ENCODE measurements at regions not wholly inside any gene's neighbourhood (a gene's known extent, or its start where the extent isn't known, plus 50 kb on each side); places are given as distances from the start of the nearest gene placed in this dataset.

DNA sequence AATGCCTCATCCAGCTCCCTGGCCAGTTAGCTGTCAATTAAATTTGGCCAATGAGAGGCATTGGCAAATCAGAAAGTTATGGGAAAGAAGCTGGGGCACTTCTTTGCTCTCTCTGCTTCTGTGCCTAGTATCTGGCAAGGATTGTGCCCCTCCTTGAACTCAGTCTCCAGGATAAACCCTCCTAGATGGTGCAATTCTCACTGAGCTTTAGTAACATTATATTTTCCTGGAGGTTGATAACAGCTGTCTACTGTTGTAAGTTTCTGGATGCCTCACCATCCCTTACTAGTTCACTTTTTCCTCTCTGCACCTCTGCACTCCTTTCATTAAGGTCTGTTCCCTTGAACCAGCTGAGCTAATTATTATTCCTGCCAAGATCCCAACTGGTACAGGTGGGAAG is 329.5 kb downstream of the MFSD1 start:
- no peak for DNase-seq
- Mint-ChIP-seq H3K27ac (ENCODE audit: unreplicated experiment) (no peak overlapping the region), H3K4me3 (ENCODE audit: unreplicated experiment) (no peak overlapping the region), H3K27me3 (ENCODE audit: unreplicated experiment) (no peaks in the 10 kb centered on the region), H3K9me3 (ENCODE audit: unreplicated experiment) (no peaks in the 10 kb centered on the region), H3K4me1 (ENCODE audit: low read depth, unreplicated experiment) (no peaks in the 10 kb centered on the region), H3K36me3 (ENCODE audit: unreplicated experiment) (no peaks in the 10 kb centered on the region)
- TF ChIP-seq, protein P1, sequence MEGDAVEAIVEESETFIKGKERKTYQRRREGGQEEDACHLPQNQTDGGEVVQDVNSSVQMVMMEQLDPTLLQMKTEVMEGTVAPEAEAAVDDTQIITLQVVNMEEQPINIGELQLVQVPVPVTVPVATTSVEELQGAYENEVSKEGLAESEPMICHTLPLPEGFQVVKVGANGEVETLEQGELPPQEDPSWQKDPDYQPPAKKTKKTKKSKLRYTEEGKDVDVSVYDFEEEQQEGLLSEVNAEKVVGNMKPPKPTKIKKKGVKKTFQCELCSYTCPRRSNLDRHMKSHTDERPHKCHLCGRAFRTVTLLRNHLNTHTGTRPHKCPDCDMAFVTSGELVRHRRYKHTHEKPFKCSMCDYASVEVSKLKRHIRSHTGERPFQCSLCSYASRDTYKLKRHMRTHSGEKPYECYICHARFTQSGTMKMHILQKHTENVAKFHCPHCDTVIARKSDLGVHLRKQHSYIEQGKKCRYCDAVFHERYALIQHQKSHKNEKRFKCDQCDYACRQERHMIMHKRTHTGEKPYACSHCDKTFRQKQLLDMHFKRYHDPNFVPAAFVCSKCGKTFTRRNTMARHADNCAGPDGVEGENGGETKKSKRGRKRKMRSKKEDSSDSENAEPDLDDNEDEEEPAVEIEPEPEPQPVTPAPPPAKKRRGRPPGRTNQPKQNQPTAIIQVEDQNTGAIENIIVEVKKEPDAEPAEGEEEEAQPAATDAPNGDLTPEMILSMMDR (IDR thresholded peaks at IDR 0.05; ENCODE audit: partially characterized antibody, unreplicated experiment) = no peak

DNA sequence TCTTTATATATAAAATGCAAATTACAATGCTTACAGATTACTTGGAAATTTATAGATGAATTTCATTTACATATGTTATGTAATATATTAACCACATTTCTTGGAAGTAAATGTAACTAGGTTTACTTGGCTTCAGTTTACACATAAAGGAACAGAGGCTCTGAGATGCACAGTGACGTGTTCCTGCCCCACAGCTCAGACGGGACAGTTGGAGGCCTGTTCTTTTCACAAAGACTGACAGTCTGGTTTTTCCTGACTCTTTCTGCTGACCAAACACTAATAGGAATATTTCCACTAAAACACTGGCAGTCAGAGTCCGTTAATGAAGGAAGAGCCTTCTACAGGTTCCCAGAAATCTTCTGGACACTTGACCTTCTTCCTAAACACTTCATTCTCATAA is 336.1 kb downstream of the MFSD1 start:
- no peaks in the 10 kb centered on the region for H3K9me3 Mint-ChIP-seq (ENCODE audit: unreplicated experiment)
- H3K27ac Mint-ChIP-seq (ENCODE audit: unreplicated experiment) = no peak overlapping the region
- no peaks in the 10 kb centered on the region for H3K4me1 Mint-ChIP-seq (ENCODE audit: low read depth, unreplicated experiment)
- H3K36me3 Mint-ChIP-seq (ENCODE audit: unreplicated experiment) = no peaks in the 10 kb centered on the region
- TF ChIP-seq, protein P1 (IDR thresholded peaks at IDR 0.05; ENCODE audit: partially characterized antibody, unreplicated experiment) = no peak
- no peak for DNase-seq
- H3K4me3 Mint-ChIP-seq (ENCODE audit: unreplicated experiment) = no peak overlapping the region
- no peaks in the 10 kb centered on the region for H3K27me3 Mint-ChIP-seq (ENCODE audit: unreplicated experiment)

DNA sequence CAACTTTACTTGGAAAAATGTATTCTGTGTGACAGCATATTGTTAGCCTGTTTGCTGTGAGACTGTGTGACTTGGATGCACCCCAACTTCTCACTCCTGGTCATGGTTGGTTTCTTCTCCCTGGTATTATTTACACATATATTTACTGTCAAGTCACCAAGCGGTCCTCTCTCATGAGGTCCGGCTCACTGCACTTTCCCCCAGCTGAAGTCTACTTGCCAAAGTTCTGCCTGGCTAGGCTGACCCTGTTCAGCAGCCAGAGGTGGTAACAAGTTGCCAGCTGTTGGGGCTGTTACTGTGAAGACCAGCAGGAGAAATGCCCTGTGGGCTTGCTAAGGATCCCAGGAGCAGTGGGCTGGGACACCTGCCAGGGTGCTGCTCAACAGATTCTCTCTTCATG is 337.5 kb downstream of the MFSD1 start:
- Mint-ChIP-seq H3K9me3 (ENCODE audit: unreplicated experiment) (no peaks in the 10 kb centered on the region), H3K27ac (ENCODE audit: unreplicated experiment) (no peak overlapping the region), H3K4me1 (ENCODE audit: low read depth, unreplicated experiment) (no peaks in the 10 kb centered on the region), H3K27me3 (ENCODE audit: unreplicated experiment) (no peaks in the 10 kb centered on the region), H3K36me3 (ENCODE audit: unreplicated experiment) (no peaks in the 10 kb centered on the region), H3K4me3 (ENCODE audit: unreplicated experiment) (no peak overlapping the region)
- TF ChIP-seq, protein P1 (IDR thresholded peaks at IDR 0.05; ENCODE audit: partially characterized antibody, unreplicated experiment) = no peak
- no peak for DNase-seq

DNA sequence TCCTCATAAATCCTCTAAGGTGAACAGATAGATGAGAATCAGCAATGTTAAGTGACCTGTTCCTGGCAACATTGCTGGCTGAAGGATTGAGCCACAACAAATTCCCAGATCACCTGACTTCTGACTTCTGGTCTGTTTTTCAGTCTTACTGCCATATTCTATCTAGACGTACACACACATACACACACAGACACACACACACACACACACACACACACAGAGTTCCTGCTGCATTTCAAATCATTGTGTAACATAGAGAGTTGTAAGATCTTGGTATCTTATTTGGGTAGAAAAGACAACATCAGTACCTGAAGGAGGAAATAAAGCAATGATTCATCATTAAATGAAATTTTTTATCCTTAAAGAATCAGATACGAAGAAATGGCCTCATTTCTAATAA is 342.6 kb downstream of the MFSD1 start:
- Mint-ChIP-seq H3K36me3 (ENCODE audit: unreplicated experiment) (no peaks in the 10 kb centered on the region), H3K4me1 (ENCODE audit: low read depth, unreplicated experiment) (peaks cover 3% of the 10 kb centered on the region), H3K27me3 (ENCODE audit: unreplicated experiment) (no peaks in the 10 kb centered on the region), H3K4me3 (ENCODE audit: unreplicated experiment) (no peak overlapping the region), H3K9me3 (ENCODE audit: unreplicated experiment) (no peaks in the 10 kb centered on the region), H3K27ac (ENCODE audit: unreplicated experiment) (no peak overlapping the region)
- TF ChIP-seq, protein P1 (IDR thresholded peaks at IDR 0.05; ENCODE audit: partially characterized antibody, unreplicated experiment) = no peak
- no peak for DNase-seq

DNA sequence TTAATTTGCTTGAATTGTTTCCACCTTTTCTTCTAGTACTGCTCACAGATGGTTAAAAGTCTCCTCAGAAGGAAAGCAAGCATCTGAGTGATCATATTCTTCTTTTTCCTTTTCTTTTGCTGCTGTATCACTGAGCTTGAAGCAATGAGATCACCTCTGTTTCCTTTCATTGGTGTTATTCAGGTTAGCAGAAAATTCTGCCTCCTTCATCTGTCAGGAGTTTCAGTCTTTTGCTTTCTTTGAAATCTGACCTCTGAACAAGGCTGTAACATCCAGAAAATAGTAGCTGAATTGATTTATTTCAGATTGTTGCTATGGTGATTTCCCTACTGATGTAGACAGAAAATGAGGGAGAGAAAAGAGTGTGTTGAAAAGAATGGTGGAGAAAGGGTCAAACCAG is 343.0 kb downstream of the MFSD1 start:
- H3K27ac Mint-ChIP-seq (ENCODE audit: unreplicated experiment) = no peak overlapping the region
- DNase-seq = no peak
- TF ChIP-seq, protein P1 (IDR thresholded peaks at IDR 0.05; ENCODE audit: partially characterized antibody, unreplicated experiment) = no peak
- peaks cover 3% of the 10 kb centered on the region for H3K4me1 Mint-ChIP-seq (ENCODE audit: low read depth, unreplicated experiment)
- H3K36me3 Mint-ChIP-seq (ENCODE audit: unreplicated experiment) = no peaks in the 10 kb centered on the region
- H3K9me3 Mint-ChIP-seq (ENCODE audit: unreplicated experiment) = no peaks in the 10 kb centered on the region
- H3K27me3 Mint-ChIP-seq (ENCODE audit: unreplicated experiment) = no peaks in the 10 kb centered on the region
- H3K4me3 Mint-ChIP-seq (ENCODE audit: unreplicated experiment) = no peak overlapping the region
